ENCODE measurements at regions not wholly inside any gene's neighbourhood (a gene's known extent, or its start where the extent isn't known, plus 50 kb on each side); places are given as distances from the start of the nearest gene placed in this dataset.

DNA sequence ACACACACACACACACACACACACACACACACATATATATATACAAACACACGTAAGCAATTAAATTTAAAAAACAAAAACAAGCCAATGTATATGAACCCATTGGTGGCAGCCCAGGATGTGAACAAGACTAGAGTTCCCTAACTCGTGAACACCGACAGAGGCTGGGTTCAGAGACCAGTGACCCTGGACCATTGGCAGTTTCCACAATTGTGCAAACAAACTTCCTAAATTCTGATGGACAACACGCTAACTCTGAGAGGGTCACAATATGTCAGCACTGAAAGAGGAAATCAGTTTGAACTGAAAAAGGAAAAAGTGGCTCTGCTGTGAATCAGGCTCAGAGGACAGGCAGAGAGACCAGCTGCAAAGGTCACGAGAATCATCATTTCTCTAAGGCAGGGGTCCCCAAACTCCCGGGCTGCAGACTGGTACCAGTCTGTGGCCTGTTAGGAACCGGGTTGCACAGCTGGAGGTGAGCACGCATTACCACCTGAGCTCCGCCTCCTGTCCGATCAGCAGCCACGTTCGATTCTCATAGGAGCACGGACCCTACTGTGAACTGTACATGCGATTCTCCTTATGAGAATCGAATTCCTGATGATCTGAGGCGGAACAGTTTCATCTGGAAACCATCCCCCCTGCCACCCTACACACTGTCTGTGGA lies 50.5 kb upstream of the ERO1B start (continued):
- TF ChIP-seq, protein P1, sequence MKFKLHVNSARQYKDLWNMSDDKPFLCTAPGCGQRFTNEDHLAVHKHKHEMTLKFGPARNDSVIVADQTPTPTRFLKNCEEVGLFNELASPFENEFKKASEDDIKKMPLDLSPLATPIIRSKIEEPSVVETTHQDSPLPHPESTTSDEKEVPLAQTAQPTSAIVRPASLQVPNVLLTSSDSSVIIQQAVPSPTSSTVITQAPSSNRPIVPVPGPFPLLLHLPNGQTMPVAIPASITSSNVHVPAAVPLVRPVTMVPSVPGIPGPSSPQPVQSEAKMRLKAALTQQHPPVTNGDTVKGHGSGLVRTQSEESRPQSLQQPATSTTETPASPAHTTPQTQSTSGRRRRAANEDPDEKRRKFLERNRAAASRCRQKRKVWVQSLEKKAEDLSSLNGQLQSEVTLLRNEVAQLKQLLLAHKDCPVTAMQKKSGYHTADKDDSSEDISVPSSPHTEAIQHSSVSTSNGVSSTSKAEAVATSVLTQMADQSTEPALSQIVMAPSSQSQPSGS (IDR thresholded peaks at IDR 0.05; ENCODE audit: low read length) = no peak
- TF ChIP-seq, protein P2, sequence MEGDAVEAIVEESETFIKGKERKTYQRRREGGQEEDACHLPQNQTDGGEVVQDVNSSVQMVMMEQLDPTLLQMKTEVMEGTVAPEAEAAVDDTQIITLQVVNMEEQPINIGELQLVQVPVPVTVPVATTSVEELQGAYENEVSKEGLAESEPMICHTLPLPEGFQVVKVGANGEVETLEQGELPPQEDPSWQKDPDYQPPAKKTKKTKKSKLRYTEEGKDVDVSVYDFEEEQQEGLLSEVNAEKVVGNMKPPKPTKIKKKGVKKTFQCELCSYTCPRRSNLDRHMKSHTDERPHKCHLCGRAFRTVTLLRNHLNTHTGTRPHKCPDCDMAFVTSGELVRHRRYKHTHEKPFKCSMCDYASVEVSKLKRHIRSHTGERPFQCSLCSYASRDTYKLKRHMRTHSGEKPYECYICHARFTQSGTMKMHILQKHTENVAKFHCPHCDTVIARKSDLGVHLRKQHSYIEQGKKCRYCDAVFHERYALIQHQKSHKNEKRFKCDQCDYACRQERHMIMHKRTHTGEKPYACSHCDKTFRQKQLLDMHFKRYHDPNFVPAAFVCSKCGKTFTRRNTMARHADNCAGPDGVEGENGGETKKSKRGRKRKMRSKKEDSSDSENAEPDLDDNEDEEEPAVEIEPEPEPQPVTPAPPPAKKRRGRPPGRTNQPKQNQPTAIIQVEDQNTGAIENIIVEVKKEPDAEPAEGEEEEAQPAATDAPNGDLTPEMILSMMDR (IDR thresholded peaks at IDR 0.05; ENCODE audit: control extremely low read depth in 1 of 3, insufficient read depth in 1 of 3, low read depth in 1 of 3, low read length in 3 of 3) = no peak
- TF ChIP-seq SP2 (IDR thresholded peaks at IDR 0.05; ENCODE audit: low read length) = no peak
- TF ChIP-seq ZNF274 (IDR thresholded peaks at IDR 0.05; ENCODE audit: borderline replicate concordance, extremely low read depth, low read length) = no peak
- no peak for TF ChIP-seq TEAD4 (IDR thresholded peaks at IDR 0.05; ENCODE audit: low read depth, low read length)
- no peak for TF ChIP-seq CEBPB (IDR thresholded peaks at IDR 0.05; ENCODE audit: low read depth, low read length)
- TF ChIP-seq EP300 (IDR thresholded peaks at IDR 0.05; ENCODE audit: borderline replicate concordance in 1 of 2, low read depth in 2 of 2, low read length in 2 of 2) = no peak
- no peak for TF ChIP-seq GTF2F1 (IDR thresholded peaks at IDR 0.05; ENCODE audit: borderline replicate concordance, low read depth, low read length)
